ENCODE measurements at regions not wholly inside any gene's neighbourhood (a gene's known extent, or its start where the extent isn't known, plus 50 kb on each side); places are given as distances from the start of the nearest gene placed in this dataset.

- TF ChIP-seq CTCF (IDR thresholded peaks at IDR 0.05; ENCODE audit: poor library complexity, severe bottlenecking), result no peak
- no peaks in the 10 kb centered on the region for H3K4me1 ChIP-seq (ENCODE audit: insufficient read depth, poor library complexity, severe bottlenecking)
- no peak overlapping the region for H3K27ac ChIP-seq (ENCODE audit: poor library complexity, severe bottlenecking)
- H3K9me3 ChIP-seq (ENCODE audit: severe bottlenecking), result no peaks in the 10 kb centered on the region
- H3K36me3 ChIP-seq (ENCODE audit: low read depth), result no peaks in the 10 kb centered on the region
- no peak overlapping the region for H3K4me3 ChIP-seq (ENCODE audit: severe bottlenecking)
- DNase-seq (ENCODE audit: low spot score) (no peak), ATAC-seq (ENCODE audit: low read depth) (no peak)
- H3K27me3 ChIP-seq (ENCODE audit: insufficient read depth, poor library complexity, severe bottlenecking), result no peaks in the 10 kb centered on the region
Observed at GRCh38 chr19:28301961-28302360, 911.0 kb downstream of the UQCRFS1 start.

- Histone ChIP-seq H3K4me3 (ENCODE audit: severe bottlenecking) (no peak overlapping the region), H3K36me3 (ENCODE audit: low read depth) (no peaks in the 10 kb centered on the region), H3K27me3 (ENCODE audit: insufficient read depth, poor library complexity, severe bottlenecking) (no peaks in the 10 kb centered on the region), H3K9me3 (ENCODE audit: severe bottlenecking) (no peaks in the 10 kb centered on the region), H3K27ac (ENCODE audit: poor library complexity, severe bottlenecking) (no peak overlapping the region), H3K4me1 (ENCODE audit: insufficient read depth, poor library complexity, severe bottlenecking) (peaks cover 2% of the 10 kb centered on the region)
- ATAC-seq (ENCODE audit: low read depth) (no peak), DNase-seq (ENCODE audit: low spot score) (no peak)
- TF ChIP-seq CTCF (IDR thresholded peaks at IDR 0.05; ENCODE audit: poor library complexity, severe bottlenecking), result no peak
Observed at GRCh38 chr19:28301463-28301862, 911.5 kb downstream of the UQCRFS1 start.

- Histone ChIP-seq H3K4me3 (ENCODE audit: severe bottlenecking) (no peak overlapping the region), H3K27me3 (ENCODE audit: insufficient read depth, poor library complexity, severe bottlenecking) (no peaks in the 10 kb centered on the region), H3K9me3 (ENCODE audit: severe bottlenecking) (no peaks in the 10 kb centered on the region), H3K27ac (ENCODE audit: poor library complexity, severe bottlenecking) (no peak overlapping the region), H3K4me1 (ENCODE audit: insufficient read depth, poor library complexity, severe bottlenecking) (peaks cover 8% of the 10 kb centered on the region), H3K36me3 (ENCODE audit: low read depth) (no peaks in the 10 kb centered on the region)
- ATAC-seq (ENCODE audit: low read depth) (no peak), DNase-seq (ENCODE audit: low spot score) (no peak)
- TF ChIP-seq CTCF (IDR thresholded peaks at IDR 0.05; ENCODE audit: poor library complexity, severe bottlenecking), result no peak
Observed at GRCh38 chr19:28299649-28300048, 913.3 kb downstream of the UQCRFS1 start.

GRCh38 chr19:28297586-28298157, 915.3 kb downstream of the UQCRFS1 start:
- H3K4me1 ChIP-seq (ENCODE audit: insufficient read depth, poor library complexity, severe bottlenecking), result peaks cover 12% of the 10 kb centered on the region
- no peak overlapping the region for H3K4me3 ChIP-seq (ENCODE audit: severe bottlenecking)
- no peak for DNase-seq (ENCODE audit: low spot score)
- TF ChIP-seq CTCF (IDR thresholded peaks at IDR 0.05; ENCODE audit: poor library complexity, severe bottlenecking), result no peak
- no peak overlapping the region for H3K27ac ChIP-seq (ENCODE audit: poor library complexity, severe bottlenecking)
- H3K9me3 ChIP-seq (ENCODE audit: severe bottlenecking), result no peaks in the 10 kb centered on the region
- H3K36me3 ChIP-seq (ENCODE audit: low read depth), result no peaks in the 10 kb centered on the region
- ATAC-seq (ENCODE audit: low read depth), result no peak
- no peaks in the 10 kb centered on the region for H3K27me3 ChIP-seq (ENCODE audit: insufficient read depth, poor library complexity, severe bottlenecking)

GRCh38 chr19:28297036-28297435, 915.9 kb downstream of the UQCRFS1 start:
- Histone ChIP-seq H3K27me3 (ENCODE audit: insufficient read depth, poor library complexity, severe bottlenecking) (no peaks in the 10 kb centered on the region), H3K4me3 (ENCODE audit: severe bottlenecking) (no peak overlapping the region), H3K4me1 (ENCODE audit: insufficient read depth, poor library complexity, severe bottlenecking) (peaks cover 12% of the 10 kb centered on the region), H3K27ac (ENCODE audit: poor library complexity, severe bottlenecking) (peak overlapping the region; percentile 16), H3K36me3 (ENCODE audit: low read depth) (no peaks in the 10 kb centered on the region), H3K9me3 (ENCODE audit: severe bottlenecking) (no peaks in the 10 kb centered on the region)
- DNase-seq (ENCODE audit: low spot score) (no peak), ATAC-seq (ENCODE audit: low read depth) (no peak)
- TF ChIP-seq CTCF (IDR thresholded peaks at IDR 0.05; ENCODE audit: poor library complexity, severe bottlenecking), result no peak
